Astrocyte of the cerebellum (primary cell): ENCODE measurements at regions not wholly inside any gene's neighbourhood (a gene's known extent, or its start where the extent isn't known, plus 50 kb on each side); places are given as distances from the start of the nearest gene placed in this dataset.

Experiments used
- DNase-seq: peaks from one replicate; pipeline ENCODE4 v3.0.0-alpha.2; 2011; ENCODE audit warnings: low read depth
- H3K4me3 ChIP-seq: 2 replicates; pipeline ENCODE4 v1.5.1; 2011; ENCODE audit warnings: mild to moderate bottlenecking, low read depth, low read length, moderate library complexity
- CTCF ChIP-seq: IDR thresholded peaks from 2 replicates; pipeline ENCODE4 v1.5.1; 2012; ENCODE audit warnings: low read length, low read depth, moderate library complexity, mild to moderate bottlenecking; ENCODE audit errors: missing control alignments
- in situ Hi-C: cut with HindIII; loops from 2 replicates; pipeline ENCODE4 v1.10.0; 2017; ENCODE audit warnings: low sequenced_read_pairs

DNA sequence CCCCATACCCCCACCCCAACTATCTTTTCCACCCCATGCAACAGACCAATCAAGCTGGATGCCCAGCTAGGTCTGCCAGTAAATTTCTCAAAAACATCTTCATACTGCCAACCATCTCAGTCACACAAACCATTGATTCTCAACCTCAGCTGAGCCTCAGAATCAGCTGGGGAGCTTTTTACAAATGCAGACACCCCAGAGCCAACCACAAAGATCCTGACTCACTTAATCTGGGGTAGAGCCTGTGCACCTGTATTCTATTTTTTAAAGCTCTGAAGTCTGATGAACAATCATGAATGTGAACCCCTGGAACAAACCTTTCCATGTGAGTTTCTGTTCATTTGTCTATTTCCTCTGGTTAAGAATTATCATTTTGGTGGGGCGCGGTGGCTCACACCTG lies 66.0 kb downstream of the ZNF281 start:
- no peak overlapping the region for H3K4me3 ChIP-seq
- in situ Hi-C loops, result no loop called here
- no peak for TF ChIP-seq CTCF
- DNase-seq, result no peak

GRCh38 chr1:200342511-200343311 lies 67.1 kb downstream of the ZNF281 start:
- in situ Hi-C loops, result no loop called here
- TF ChIP-seq CTCF, result no peak
- DNase-seq, result no peak
- no peak overlapping the region for H3K4me3 ChIP-seq

- no peak overlapping the region for H3K4me3 ChIP-seq
- in situ Hi-C loops, result no loop called here
- DNase-seq, result no peak
- no peak for TF ChIP-seq CTCF
These were observed 71.4 kb downstream of the ZNF281 start for GRCh38 chr1:200338451-200338850.

DNA sequence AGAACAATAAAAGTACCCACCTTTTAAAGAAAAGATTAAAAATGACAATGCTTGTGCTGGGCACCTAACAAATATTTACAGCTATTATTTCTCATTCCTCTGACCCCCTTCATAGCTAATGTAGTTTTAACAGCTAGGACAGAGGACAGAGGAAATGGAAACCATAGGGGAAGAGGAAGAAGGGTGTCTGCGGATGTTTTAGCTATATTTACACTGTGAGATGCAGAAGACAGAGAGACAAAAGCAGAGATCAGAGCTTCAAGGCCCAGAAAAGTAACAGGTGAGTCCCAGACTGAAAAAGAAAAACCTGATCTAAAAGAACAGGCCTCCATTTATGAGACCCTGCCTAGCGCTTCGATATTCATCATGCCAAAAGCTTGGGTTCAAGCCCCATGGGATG lies 72.0 kb downstream of the ZNF281 start:
- DNase-seq, result no peak
- H3K4me3 ChIP-seq, result no peak overlapping the region
- in situ Hi-C loops, result no loop called here

GRCh38 chr1:200337410-200337809 lies 72.4 kb downstream of the ZNF281 start:
- DNase-seq, result no peak
- H3K4me3 ChIP-seq, result no peak overlapping the region
- in situ Hi-C loops, result no loop called here
- TF ChIP-seq CTCF, result no peak

More for the DNA sequence above, 72.0 kb downstream of the ZNF281 start:
- no peak for TF ChIP-seq CTCF

DNA sequence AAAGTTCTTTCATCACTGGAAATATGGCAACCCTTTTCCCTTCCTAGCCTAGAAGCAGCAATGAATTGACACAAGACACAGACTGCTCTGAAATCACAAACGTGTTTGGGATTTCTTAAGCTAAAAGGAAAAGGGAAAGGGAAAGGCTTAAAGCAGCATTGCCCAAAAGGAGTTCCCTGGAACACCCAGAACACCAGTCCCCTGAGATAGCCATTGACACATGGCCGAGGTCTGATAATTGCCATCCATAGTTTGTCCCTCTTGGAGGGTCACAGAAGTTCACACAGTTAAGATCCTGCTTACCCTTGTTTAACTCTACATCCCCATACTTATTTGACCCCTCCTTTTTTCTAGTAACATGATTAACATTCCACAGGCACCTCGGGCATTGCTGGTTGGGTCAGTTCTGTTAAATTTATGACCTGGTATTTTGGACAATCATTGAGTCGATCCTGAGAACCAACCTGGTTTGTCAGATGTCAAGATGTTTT lies 72.9 kb downstream of the ZNF281 start:
- in situ Hi-C loops, result no loop called here
- DNase-seq, result no peak
- TF ChIP-seq CTCF, result no peak
- no peak overlapping the region for H3K4me3 ChIP-seq
